Stimulated activated CD4-positive, alpha-beta T cell treated with anti-CD3 and anti-CD28 coated beads, Interleukin-15, amount 100 ng/mL, for 24 hours (primary cell): ENCODE measurements at regions not wholly inside any gene's neighbourhood (a gene's known extent, or its start where the extent isn't known, plus 50 kb on each side); places are given as distances from the start of the nearest gene placed in this dataset.

Experiments
- DNase-seq: peaks from one replicate; pipeline ENCODE4 v3.0.0-alpha.2; 2020

DNA sequence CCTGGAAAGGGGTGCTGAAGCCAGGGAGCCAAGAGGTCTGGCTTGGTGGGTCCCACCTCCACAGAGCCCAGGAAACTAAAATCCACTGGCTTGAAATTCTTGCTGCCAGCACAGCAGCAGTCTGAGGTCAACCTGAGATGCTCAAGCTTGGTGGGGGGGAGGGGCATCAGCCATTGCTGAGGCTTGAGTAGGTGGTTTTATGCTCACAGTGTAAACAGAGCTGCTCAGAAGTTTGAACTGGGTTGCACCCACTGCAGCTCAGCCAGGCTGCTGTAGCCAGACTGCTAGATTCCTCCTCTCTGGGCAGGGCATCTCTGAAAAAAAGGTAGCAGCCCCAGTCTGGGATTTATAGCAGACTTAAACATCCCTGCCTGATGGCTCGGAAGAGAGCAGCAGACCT is 55.5 kb upstream of the FBXL17 start:
- DNase-seq, result no peak

DNA sequence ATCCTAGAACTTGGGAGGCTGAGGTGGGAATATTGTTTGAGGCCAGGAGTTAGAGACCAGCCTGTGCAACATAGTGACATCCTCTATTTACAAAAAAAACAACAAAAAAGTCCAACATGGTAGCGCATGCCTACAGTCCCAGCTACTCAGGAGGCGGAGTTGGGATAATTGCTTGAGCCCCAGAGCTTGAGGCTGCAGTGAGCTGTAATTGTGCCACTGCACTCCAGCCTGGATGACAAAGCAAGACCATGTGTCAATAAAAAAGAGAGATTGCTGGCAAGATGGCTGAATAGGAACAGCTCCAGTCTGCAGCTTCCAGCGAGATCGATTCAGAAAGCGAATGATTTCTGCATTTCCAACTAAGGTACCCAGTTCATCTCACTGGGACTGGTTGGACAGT is 54.8 kb upstream of the FBXL17 start:
- DNase-seq, result no peak

DNA sequence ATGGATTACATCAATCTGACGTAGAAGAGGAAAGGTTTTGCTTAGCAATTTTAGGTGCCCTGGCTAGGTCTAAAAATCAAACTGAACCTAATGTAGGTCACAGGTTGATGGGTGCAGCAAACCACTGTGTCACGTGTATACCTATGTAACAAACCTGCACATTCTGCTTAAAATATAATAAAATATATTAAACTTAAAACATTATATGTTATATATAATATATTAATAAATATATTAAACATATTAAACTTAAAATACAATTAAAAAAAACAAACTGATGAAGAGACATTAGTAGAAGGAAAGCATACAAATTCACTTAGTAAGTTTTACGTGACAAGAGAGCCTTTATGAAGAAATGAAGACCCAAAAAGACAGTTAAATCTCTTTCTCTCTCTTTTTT is 51.7 kb upstream of the FBXL17 start:
- no peak for DNase-seq

GRCh38 chr5:108432024-108432423 is 50.1 kb upstream of the FBXL17 start:
- DNase-seq, result no peak
